ENCODE measurements at regions not wholly inside any gene's neighbourhood (a gene's known extent, or its start where the extent isn't known, plus 50 kb on each side); places are given as distances from the start of the nearest gene placed in this dataset.
"Not testable (repeated sequence)": the region's sequence is repeated elsewhere in the genome, so short reads cannot be mapped to it uniquely, and the experiment has no call there.

DNA sequence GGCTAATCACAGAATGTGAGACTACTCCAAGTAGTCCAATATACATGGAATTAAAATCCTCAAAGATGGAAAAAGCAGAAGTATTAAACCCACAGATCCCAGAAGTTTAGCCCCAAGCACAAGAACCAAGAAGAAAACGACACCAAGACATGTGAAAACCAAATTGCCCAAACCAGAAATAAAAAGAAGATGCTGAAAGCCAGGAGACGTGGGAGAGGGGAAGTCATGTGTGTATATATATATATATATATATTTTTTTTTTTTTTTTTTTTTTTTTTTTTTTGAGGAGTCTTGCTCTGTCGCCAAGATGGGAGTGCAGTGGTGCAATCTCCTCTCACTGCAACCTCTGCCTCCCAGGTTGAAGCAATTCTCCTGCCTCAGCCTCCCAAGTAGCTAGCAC is 376.9 kb upstream of the FRG1 start:
- not testable (repeated sequence) for DNase-seq

DNA sequence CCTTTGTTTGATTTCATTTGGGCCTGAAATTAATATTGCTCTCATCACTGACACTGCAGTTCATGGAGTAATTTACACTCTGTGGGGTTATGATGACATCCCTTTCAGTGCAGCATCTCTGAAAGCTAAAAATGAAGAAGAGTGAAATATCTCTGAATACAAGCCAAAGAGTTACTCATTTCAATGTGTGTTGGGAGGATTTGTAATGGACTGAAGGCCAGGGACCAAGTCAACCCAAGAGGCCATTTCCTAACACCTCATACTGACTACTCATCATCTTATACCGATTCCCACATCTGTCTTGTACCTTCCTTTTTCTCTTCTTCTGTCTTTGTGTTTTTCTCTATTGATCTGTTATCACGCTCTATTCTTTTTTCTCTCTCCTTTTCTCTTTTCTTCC is 374.4 kb upstream of the FRG1 start:
- DNase-seq, result not testable (repeated sequence)

DNA sequence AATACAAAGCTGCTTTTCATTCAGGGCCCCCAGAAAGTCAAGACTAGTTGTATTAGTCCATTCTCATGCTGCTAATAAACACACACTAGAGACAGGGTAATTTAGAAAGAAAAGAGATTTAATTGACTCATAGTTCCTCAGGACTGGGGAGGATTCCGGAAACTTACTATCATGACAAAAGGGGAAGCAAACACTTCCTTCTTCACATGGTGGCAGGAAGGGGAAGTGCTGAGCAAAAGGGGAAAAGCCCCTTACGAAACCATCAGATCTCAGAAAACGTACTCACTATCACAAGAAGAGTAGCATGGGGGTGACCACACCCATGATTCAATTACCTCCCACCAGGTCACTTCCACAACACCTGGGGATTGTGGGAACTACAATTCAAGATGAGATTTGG is 373.8 kb upstream of the FRG1 start:
- DNase-seq, result not testable (repeated sequence)

DNA sequence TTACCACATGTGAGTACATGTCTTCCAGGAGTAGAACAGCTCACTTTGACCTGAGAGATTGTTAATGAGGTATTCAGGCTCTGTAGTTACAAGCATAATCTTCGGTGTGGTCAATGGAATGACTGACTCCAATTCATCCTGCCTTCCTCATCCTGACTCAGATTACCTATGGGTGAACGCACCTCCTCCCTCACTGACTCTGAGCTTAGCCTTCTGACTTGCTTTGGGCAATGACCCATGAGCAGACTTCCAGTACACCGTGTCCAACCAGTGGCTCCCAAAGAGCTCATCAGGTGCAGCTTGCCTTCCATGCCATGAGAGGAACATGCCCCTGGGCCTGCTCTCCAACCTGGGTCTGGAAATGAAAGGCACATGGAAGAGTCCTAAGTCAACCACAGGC is 361.0 kb upstream of the FRG1 start:
- not testable (repeated sequence) for DNase-seq

DNA sequence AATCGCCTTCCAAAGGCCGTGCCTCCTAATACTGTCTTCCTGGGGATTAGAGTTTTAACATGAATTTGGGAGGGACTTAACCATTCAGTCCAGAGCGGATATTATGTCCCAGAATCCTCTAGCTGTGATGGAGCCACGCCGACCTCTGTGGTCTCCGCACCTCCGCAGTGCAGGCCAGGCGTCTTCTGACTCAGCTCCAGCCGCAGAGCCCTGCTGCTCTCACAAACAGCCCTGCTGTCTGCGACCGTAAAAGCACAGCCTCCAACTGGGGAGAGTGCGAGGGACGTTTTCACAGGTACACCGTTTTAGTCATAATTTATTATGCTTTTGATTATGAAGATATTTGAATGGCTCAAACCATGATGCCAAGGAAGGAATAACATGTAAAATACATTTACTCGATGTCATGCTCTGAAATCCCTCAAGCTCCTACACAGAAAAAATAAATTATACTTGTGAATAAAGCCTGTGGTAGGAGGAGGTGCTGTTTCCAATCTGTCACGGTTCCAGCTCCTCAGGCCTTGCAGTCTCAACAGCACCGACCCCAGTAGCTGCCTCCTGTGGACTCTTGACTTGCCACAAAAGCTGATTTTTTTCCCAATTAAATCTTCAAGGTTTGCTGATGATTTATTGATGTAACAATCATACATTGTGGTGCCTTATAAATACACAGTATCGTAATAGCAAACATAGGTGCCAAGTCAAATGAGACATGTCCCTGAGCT is 353.6 kb upstream of the FRG1 start:
- not testable (repeated sequence) for DNase-seq

DNA sequence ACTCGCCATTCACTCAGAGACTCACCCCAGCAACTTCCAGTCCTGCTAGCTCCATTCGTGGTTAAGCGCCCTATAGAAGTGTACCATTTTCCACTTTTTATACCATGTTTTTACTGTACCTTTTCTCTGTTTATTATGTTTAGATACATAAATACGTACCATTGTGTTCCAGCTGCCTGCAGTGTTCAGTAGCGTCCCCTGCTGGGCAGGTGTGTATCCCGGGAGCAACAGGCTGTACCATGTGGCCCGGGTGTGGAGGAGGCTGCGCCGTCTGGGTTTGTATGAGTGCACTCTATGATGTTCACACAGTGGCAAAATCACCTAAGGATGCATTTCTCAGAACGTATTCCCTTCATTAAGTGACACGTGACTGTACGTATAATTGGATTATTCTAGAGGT is 351.5 kb upstream of the FRG1 start:
- not testable (repeated sequence) for DNase-seq

DNA sequence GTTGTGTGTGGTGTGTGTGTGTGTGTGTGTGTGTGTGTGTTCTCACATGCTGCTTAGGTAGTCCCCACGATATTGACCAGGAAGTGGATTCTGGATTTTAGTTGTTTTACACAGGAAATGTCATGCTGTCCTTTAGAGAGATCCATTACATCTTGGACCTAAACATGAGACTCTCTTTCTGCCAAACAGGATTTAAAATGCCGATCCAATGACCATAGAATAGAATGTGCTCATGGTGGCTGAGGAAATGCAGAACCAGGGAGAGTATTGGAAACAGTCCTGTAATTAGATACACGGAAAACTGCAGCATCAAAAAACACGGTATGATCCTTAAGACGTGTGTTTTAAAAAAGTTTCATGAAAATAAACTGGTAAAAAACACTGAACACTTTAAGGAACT is 347.8 kb upstream of the FRG1 start:
- DNase-seq, result no peak

GRCh38 chr4:189597341-189597740 is 343.3 kb upstream of the FRG1 start:
- no peak for DNase-seq

GRCh38 chr4:189600264-189600663 is 340.4 kb upstream of the FRG1 start:
- DNase-seq, result no peak

DNA sequence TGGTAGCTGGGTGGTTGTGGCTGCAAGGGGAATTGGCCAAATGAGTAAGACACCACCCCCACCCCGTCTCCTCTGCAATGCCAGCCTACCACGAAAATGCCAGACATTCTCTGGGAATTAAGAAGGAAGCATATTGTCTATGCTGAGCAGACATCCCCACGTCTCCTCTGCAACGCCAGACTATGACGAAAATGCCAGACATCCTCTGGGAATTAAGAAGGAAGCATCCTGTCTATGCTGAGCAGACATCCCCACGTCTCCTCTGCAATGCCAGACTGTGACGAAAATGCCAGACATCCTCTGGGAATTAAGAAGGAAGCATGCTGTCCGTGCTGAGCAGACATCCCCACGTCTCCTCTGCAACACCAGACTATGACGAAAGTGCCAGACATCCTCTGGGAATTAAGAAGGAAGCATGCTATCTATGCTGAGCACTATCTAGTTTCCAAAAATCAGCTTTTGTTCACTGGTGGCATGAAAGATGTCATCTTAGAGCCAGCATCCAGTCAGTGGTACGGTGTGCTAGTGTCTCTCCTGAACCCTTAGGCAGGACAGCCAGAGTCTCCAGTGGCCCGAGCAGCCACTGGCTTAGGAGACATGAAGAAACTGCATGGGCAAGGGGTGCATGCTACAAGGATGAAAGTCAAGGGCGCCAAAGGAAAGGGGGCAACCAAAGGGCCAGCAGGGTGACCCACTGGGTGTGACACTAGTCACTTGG is 339.8 kb upstream of the FRG1 start:
- no peak for DNase-seq

GRCh38 chr4:189602827-189603226 is 337.8 kb upstream of the FRG1 start:
- not testable (repeated sequence) for DNase-seq

GRCh38 chr4:189610571-189610970 is 330.1 kb upstream of the FRG1 start:
- DNase-seq, result not testable (repeated sequence)

- DNase-seq, result no peak
Observed at GRCh38 chr4:189613207-189613606, 327.5 kb upstream of the FRG1 start.

DNA sequence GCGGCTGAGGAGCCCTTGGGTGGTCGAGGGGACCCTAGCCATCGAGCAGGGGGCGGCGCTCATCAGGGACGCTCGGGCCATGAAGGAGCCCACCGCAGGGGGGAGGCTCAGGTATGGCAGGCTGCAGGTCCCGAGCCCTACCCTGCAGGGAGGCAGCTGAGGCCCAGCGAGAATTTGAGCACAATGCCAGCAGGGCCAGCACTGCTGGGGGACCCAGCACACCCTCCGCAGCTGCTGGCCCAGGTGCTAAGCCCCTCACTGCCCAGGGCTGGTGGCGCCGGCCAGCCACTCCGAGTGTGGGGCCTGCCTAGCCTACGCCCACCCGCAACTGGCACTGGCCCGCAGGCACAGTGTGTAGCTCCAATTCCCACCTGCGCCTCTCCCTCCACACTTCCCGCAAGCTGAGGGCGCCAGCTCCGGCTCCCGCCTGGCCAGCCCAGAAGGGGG is 325.4 kb upstream of the FRG1 start:
- DNase-seq, result no peak

- DNase-seq, result not testable (repeated sequence)
Observed at GRCh38 chr4:189617741-189618140, 322.9 kb upstream of the FRG1 start.

DNA sequence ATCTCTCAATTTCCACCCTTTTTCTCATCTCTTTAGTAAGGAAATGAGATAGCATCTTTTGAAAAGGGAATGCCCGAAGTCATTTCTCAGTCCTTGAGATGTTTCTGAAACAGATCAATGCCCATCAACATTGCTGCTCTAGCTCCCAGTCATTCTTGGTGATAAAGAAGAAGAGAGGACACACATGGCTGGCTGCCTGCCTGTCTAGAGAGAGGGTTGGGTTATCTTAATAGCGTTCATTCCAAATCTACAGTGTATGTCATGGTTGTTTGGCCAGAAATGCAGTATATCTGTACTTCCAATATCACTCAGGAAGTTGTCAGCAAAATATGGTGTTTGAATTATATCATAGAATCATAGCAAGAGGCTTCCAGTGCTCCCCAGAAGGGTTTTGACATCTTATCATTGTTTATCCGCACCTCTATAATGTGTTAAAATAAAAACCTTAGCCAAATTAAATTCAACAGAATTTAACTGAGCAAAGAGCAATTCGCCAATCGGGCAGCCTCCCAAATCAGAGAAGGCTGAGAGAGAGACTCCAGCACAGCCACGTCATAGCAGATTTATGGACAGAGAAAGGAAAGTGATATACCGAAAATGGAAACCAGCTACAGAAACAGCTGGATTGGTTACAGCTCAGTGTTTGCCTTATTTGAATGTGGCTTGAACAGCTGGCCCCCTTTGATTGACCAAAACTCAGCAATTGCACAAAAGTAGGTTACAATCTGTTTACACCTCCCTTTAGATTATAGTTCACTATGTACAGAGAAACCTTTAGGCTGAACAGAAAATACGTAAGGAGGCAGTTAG is 321.0 kb upstream of the FRG1 start:
- DNase-seq, result not testable (repeated sequence)

DNA sequence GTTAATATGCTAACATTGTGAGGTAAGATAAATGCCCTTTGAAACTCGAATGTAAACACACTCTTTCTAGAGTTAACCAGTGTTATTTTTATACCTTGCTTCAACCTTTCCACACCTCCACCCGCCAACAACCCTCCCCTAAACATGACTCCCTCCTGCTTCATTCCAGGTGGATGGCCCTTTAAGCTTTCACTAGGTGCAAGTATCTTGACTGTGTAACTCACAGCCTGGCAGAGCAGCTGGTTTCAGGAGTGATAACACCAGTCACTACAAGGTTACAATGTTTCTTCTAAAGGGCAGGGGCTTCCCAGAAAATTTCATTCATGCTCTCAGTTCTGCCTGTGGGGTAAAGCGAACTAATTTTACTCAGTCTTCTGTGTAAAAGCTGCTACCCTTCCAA is 318.1 kb upstream of the FRG1 start:
- not testable (repeated sequence) for DNase-seq

- DNase-seq, result not testable (repeated sequence)
Observed at GRCh38 chr4:189627041-189627440, 313.6 kb upstream of the FRG1 start.

GRCh38 chr4:189629733-189630132 is 310.9 kb upstream of the FRG1 start:
- DNase-seq, result not testable (repeated sequence)

GRCh38 chr4:189630913-189631567 is 309.6 kb upstream of the FRG1 start:
- DNase-seq, result not testable (repeated sequence)

DNA sequence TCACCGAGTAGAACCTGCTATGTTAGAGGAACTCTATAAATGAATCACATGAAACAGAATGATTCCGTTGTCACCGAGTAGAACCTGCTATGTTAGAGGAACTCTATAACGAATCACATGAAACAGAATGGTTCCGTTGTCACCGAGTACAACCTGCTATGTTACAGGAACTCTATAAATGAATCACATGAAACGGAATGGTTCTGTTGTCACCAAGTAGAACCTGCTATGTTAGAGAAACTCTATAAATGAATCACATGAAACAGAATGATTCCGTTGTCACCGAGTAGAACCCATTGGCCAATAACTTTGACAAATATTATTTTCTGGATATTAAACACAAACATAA is 309.1 kb upstream of the FRG1 start:
- not testable (repeated sequence) for DNase-seq

DNA sequence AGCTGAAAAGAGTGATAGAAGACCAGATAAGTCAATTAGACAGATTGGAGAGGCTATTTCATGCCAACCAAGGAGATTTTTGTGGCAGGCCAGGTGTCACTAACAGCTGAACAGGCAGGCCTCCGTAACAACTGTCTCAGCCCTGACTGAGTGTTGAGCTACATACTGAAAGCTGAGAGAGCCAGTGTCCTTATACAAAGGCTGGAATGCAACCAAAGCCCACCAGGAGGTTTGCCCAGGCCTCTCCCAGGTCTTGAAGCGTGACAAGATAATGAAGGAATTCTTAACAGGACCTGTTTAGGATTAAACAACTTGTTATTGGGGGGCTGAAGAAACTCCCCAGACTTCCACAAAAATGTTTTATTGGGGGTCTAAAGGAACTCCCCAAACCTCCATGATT is 290.2 kb upstream of the FRG1 start:
- DNase-seq, result not testable (repeated sequence)

GRCh38 chr4:189653130-189653653 is 287.5 kb upstream of the FRG1 start:
- DNase-seq, result not testable (repeated sequence)

Data from NCI-H2171 treated with DMSO at 0.1 percent for 48 hours (cell line).